HG02885 (cell line): ENCODE measurements at regions not wholly inside any gene's neighbourhood (a gene's known extent, or its start where the extent isn't known, plus 50 kb on each side); places are given as distances from the start of the nearest gene placed in this dataset.
"Not testable (repeated sequence)": the region's sequence is repeated elsewhere in the genome, so short reads cannot be mapped to it uniquely, and the experiment has no call there.

Experiments used
- ATAC-seq: cut with Tn5 transposase; IDR thresholded peaks from one replicate; pipeline ENCODE4 v1.9.1; 2021; ENCODE audit warnings: mild to moderate bottlenecking; ENCODE audit not compliant: unreplicated experiment, poor library complexity

DNA sequence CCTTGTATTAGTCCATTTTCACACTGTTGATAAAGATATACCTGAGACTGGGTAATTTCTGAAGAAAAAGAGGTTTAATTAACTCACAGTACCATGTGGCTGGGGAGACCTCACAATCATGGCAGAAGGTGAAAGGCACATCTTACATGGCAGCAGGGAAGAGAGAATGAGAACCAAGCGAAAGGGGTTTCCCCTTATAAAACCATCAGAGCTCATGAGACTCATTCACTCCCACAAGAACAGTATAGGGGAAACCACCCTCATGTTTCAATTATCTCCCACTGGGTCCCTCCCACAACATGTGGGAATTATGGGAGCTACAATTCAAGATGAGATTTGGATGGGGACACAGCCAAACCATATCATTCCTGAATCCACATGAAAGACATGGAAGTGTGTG is 169.4 kb upstream of the SFSWAP start:
- not testable (repeated sequence) for ATAC-seq

DNA sequence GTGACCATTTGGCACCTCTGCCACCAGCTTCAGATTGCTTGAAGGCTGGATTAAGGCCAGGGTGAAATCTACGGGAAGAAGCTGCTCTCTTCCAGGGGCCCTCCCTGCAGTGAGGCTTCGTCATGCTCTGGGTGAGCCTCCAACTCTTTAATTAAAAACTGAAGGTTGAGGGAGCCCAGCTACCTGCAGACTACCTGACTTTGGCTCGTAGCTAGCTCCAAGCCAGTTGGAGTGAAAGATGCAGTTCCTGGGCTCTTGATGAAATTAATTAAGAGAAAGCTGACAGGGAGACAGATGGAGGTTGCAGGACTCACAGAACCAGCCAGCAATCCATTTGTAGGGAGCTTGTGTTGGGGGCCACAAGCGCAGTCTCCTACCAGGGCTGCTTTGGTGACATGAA is 168.5 kb upstream of the SFSWAP start:
- no peak for ATAC-seq

DNA sequence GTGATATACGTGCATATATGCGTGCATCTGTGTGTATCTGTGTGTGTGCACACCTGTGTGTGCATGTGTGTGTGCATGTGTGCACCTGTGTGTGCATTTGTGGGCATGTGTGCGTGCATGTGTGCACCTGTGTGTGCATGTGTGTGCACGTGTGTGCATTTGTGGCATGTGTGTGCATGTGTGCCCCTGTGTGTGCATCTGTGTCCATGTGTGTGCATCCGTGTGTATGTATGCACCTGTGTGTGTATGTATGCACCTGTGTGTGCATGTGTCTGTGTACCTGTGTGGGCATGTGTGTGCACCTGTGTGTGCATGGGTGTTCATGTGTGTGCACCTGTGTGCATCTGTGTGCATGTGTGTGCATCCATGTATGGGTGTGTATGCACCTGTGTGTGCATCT is 167.8 kb upstream of the SFSWAP start:
- ATAC-seq, result no peak

DNA sequence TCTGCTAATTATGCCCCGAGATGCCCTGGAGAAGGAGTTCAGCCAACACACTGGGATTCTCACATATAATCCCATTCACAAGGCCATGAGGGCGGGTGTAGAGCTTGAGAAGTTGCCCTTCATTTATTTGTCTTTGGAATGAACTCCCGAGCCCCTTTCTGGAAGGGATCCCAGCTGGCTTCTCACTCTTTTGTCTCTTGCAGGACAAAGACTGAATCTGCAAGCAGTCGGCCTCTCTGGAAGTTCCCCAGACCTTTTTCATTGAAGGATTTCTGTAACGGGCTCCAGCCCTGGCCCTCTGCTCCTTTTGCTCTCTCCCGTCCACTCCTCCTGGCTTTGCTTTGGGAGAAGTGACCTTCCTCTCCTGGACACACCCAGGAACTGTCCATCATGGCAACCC is 163.3 kb upstream of the SFSWAP start:
- ATAC-seq, result no peak

DNA sequence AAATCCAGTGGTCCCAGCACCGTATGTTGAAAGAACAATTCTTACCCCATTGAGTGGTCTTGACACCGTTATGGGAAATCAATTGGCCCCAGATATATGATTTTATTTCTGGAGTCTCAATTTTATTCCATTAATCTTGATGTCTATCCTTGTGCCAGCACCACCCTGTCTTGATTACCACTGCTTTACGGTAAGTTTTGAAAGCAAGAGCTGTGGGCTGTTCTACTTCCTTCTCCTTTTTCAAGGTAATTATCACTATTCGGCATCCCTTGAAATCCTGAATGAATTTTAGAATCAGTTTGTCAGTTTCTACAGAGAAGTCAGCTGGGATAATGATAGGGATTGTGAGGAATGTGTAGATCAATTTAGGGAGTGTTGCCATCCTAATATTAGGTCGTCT is 160.8 kb upstream of the SFSWAP start:
- no peak for ATAC-seq

DNA sequence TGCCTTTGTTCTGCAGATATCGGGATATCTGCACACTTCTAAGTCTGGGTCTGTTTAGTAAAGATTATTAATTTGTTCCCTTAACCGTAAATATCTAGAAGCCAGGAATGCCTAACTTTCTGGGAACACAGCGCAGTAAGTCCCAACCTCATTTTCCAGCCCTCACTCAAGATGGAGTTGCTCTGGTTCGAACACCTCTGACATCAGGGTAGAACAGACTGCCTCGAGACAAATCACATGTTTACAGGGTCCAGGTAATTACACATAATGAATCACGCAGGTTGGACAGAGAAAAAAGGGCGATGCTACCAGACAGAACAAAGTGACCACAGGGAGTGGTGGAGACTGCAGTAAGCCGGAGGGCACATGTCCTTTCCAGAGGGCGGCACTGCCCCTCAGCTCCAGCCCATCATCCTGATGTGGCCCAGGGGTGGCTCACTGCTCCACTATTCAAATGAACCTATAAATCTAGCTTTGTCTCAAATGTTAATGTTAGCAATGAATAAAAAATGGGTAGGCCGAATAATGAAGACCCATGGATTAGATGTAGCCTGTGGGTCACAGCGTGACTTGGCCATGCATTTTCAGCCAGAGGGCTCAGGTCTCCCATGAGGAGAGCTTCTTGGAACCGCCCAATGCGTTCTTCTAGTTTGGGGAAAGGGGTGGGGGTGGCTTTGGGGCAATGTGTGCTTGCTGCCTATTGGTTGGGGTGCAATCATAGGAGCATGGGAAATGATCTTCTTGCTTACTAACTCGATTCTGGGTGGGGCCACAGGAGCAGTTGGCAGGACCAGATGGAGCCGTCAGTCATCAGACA is 159.0 kb upstream of the SFSWAP start:
- ATAC-seq, result no peak

DNA sequence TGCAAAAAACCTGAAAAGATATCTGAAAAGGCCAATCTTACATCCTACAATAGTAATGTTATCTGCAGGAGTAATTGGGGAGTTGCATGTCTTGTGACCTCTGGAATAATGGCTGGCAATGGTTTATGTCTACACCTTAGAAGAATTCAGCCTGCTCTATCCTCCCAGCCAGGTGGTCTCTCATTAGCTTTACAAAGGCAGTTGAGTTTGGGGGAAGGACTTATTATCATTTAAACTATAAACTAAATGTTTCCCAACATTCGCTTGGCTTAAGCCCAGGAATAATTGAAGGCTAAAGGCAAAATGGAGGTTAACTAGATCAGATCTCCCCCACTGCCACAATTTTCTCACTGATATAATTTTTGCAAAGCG is 158.4 kb upstream of the SFSWAP start:
- no peak for ATAC-seq

DNA sequence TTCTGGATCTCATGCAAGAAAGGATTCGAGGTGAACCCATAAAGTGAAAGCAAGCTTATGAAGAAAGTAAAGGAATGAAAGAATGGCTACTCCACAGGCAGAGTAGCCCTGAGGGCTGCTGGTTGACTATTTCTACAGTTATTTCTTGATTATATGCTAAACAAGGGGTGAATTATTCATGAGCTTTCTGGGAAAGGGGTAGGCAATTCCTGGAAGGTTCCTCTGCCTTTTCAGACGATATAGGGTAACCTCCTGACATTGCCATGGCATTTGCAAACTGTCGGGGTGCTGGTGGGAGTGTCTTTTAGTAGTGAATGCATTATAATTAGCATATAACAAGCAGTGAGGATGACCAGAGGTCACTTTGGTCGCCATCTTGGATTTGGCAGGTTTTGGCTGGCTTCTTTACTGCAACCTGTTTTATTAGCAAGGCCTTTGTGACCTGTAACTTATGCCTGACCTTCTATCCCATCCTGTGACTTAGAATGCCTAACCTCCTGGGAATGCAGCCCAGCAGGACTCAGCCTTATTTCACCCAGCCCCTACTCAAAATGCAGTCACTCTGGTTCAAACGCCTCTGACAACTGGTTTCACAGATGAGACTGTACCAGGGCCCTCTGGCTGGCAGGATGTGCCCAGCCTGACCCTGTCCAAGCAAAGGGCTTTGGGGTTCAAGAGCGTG is 157.7 kb upstream of the SFSWAP start:
- ATAC-seq, result no peak

DNA sequence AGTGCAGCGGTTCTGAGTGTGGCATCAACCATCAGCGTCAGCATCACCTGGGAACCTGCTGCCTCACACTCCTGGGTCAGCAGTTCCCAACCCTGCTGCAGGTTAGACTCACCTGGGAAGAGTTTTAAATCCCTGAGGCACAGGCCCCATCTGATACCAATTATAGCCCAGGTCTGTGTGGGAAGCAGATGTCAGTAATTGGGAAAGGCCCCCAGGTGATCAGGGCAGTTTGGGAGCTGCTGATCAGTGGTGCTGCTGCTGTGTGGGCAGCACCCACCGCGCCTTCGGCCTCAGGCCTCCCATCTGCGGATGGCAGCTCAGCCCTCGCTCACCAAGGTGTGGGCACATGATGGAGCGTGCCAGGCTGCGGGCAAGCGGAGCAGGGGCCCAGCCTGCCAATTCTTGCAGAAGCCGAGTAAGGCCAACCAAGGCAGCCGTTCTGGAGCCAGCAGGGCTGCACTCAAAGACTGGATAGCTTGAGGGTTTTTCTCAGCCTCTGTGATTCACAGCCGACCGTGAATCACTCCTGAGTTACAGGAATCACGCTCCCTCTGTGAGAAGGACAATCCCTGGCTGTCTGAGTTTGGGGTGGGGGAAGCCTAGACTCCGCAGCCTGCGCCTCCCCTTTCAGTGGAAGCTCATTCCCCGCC is 155.6 kb upstream of the SFSWAP start:
- ATAC-seq, result no peak

DNA sequence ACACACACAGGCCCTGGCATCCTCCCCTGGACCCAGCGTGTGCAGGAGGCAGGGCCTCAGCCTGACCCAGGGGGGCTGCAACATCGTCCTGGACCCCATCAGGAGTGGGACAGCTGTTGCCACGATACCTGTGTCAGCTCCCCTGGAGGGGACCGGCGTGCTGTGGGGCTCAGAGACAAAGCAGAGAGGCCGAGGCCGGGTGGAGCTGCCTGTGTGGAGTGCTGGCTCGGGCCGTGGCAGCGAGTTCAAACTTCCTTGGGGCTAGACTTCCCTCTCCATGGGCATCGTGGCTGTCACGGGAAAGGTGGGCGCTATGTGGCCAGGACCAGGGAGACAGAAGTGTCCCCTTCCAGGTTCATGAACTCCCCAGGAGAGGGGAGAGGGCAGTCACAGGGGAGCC is 155.0 kb upstream of the SFSWAP start:
- ATAC-seq, result no peak

DNA sequence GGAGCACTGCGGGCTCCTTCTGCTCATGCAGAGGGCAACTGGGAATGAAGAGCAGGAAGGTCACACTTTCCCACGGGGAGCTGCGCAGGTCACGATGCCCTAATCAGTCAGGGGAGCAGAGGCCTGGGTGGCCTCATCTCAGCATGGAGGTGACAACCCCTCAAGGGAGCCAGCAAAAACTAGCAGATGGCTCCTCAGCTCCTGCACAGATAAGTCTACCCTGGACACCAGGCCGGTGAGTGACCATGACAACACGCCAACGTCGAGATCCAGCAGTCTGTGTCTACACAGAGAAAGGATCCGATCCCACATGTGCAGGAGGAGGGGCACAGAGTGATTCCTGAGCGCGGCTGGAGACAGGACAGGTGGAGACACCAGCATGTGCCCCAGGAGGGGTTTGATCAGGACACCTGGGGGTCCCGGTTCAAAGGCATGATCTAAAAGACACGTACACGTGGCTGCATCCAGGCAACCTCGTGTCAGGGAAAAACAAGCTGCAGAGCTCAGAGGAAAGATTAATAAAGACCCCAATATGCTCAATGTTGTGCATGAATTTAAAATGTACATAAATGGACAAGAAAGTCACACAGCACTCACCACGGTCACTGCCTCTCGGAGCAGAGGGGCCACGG is 153.7 kb upstream of the SFSWAP start:
- no peak for ATAC-seq

DNA sequence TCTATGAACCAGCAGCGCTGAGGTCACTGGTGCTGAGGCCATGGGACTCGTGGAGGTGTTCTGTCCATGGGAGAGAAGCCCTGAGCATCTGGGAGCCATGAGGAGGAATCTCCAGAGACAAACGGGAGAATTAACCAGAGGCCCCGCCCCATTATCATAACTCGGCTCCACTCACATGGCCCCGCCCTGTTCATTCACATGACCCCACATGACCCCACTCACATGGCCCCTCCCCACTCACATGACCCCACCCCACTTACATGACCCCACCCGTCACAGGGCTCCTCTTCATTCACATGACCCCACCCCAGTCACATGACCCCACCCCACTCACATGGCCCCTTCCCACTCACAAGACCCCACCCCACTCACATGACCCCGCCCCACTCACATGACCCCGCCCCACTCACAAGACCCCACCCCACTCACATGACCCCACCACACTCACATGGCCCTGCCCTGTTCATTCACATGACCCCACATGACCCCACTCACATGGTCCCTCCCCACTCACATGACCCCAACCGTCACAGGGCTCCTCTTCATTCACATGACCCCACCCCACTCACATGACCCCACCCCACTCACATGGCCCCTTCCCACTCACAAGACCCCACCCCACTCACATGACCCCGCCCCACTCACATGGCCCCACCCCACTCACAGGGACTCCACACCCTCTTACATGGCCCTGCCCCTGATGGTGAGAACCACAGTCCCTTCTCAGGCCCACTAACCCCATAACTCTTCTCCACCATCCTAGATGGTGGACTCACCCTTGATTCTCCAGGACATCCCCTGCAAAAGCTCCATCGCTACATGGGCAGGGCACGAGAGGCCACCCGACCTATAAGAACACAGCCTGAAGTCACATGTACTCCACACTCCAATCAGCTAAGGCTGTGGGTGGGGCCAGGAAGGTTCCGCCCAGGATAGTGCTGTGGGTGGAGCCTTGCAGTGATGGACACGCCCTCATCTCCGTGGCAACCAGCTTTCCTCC is 151.1 kb upstream of the SFSWAP start:
- ATAC-seq, result no peak

DNA sequence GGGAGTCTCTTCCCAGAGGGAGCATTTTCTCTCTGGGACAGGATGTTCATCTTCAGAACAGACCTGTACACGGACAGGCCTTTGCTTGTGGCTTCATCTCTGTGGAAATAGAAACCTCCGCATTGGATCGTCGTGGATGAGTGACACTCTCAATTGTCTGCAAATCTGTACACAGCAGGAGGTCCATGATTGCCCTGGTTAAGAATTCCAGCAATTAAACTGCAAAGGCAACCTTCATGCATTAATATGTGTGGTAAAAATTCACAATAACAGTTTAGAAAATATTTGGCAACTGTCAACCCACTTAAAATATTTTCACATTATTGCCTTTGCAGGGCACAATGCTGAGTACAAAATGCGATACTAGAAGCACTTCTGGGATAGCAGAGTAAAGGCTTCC is 149.8 kb upstream of the SFSWAP start:
- no peak for ATAC-seq

DNA sequence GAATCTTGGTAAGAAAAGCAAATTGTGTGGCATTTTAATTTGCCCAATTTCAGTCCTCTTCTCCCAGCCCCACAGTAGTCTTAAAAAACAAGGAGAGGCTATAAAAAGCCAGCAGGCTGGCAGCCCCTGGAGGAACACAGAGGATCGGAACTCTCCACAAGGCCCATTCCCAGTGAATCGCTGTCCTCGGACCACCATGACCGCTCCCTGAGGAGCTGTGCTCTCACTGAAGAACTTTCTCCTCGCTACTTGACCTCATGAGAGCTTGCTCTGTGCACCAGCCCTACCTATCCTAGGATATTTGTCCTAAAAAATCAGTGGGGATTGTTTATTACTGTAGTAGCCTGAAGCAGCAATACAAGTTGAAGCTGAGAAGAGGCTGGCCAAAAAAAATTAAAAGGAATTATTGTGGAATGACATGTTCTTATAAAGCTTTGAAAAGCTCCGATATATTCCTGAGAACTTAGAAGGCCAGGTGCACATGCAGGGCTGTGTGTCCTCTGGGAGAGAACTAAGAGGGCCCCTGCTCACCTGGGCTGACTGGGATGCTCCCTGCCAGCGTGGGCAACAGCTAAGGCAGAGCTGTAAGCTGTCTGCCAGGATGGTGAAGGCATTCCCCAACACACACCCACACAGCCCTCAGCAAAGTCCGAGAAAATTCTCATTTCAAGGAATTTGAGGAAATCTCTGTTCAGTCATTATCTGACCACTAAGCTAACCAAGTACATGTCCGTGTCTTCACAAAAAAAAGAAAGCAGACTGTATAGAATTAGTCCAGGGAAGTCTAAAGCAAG is 148.8 kb upstream of the SFSWAP start:
- ATAC-seq, result no peak

DNA sequence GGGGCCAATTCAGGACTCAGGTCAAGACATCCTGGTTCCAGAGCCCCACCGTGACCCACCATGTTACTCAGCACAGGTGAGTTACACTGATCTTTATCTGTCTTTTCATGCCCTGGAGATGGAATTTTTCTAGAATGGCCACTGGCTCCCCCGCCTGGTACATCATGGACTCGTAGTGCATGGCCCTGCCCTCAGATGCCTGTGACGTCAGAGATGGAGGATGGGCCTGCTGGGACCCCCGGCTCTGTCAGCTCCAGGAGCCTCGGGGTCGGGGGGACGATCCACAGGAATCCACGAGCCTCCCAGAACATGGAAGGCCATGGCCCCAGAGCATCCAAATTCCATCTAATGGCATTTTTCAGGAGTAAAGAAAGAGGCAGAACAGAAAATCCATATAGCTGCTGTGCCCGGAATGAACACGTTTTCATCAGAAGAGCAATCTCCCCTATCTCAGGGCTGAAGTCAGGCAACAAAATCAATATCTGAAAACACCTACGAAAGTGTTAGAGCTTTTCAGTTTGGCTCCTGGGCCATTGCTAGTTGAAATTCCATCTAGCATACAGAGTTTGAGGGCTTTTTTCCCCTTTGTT is 146.7 kb upstream of the SFSWAP start:
- ATAC-seq, result not testable (repeated sequence)

DNA sequence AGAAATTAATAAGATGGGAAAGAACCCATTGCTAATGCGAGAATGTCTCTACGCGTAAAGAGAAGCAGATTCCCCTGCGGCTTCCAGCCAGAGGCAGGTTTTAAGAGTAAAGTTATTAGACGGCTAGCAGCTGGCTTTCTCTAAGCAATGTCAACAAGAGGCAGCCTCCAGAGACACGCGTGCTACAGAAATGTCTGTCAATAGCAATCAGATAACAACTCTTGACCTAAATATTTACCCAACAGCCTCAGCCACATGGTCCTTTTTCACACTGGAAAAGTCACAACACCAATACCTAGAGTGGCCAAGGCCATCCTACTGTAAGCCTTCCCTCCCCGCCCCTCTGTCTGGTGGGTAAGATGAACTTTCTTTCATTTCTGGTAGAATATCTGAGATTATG is 146.0 kb upstream of the SFSWAP start:
- ATAC-seq, result no peak

DNA sequence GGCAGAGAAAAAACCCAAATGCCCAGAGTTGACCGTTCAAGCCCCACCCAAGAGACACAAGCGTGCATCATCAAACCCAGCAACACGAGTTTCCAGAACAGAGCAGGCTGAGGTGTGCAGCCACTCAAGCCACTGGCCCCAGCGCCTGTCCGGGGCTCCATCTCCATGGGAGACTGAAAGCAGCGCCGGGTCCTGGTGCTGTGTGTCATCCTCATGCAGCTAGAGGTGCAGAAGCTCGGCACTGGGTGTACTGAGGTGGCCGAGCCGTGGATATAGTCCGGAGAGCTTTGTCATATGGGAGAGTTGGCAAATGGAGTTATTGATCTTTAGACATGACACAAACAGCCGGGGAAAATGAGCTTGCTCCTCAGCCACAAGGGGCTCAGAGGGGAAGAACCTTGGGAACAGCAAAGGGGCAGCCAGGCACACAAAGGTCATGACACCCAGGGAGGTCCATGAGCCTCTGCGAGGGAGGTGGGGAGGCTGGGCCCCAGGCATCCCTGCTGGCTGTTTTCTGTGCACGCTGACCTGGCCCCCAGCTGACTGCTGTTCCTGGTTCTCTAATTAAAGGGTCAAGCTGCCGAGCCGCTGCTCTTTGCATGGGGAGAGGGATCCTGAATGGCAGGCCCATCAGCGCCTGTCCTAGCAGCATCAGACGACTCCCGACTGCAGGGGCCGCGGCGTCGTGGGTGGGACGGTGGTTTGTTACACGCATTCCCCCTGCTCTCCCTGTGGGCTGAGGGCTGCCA is 145.4 kb upstream of the SFSWAP start:
- no peak for ATAC-seq

DNA sequence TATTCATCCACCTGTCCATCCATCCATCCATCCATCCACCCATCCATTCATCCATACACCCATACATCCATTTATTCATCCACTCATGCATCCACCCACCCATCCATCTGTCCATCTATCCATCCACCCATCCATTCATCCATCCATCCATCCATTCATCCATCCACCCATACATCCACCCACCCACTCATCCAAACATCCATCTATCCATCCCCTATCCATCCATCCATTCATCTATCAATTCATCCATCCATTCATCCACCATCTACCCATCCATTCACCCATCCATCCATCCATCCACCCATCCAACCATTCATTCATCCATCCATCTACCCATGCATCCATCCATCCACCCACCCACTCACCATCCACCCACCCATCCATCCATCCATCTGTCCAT is 142.6 kb upstream of the SFSWAP start:
- ATAC-seq, result no peak
